ENCODE measurements at regions not wholly inside any gene's neighbourhood (a gene's known extent, or its start where the extent isn't known, plus 50 kb on each side); places are given as distances from the start of the nearest gene placed in this dataset.
A peak's percentile ranks its signal among the peaks of the same experiment; 100 is the strongest.
"Not testable (repeated sequence)": the region's sequence is repeated elsewhere in the genome, so short reads cannot be mapped to it uniquely, and the experiment has no call there.

DNA sequence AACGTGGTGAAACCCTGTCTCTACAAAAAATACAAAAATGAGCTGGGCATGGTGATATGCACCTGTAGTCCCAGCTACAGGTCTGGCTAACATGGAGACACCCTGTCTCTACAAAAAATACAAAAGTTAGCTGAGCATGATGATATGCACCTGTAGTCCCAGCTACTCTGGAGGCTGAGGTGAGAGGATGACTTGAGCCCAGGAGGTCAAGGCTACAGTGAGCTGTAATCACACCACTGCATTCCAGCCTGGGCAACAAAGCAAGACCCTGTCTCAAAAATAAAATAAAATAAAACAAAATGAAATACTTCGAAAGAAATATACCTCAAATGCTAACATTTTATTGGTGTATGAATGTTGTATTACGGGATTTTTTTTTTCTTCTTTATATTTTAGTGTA lies 107.6 kb upstream of the EGLN3 start:
- DNase-seq: no peak

DNA sequence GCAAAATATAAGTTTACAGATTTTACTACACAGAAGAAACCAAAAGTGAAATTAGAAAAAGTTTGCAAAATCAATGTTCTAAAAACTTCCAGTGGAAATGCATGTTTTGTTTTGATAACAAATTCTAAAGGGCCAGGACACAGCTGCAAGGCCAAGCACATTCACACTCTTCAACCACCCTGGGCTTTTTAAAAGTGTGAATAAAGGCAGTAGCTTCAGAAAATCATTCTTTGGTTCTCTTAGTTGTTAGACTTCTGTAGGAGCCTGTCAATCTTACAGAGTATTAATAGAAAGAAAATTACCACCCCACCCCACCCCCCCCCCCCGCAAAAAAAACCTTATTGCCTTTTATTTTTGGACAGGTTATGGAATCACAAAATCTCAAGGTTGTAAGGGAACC lies 105.2 kb upstream of the EGLN3 start:
- DNase-seq: no peak

GRCh38 chr14:34055157-34055950 lies 104.5 kb upstream of the EGLN3 start:
- DNase-seq: no peak

DNA sequence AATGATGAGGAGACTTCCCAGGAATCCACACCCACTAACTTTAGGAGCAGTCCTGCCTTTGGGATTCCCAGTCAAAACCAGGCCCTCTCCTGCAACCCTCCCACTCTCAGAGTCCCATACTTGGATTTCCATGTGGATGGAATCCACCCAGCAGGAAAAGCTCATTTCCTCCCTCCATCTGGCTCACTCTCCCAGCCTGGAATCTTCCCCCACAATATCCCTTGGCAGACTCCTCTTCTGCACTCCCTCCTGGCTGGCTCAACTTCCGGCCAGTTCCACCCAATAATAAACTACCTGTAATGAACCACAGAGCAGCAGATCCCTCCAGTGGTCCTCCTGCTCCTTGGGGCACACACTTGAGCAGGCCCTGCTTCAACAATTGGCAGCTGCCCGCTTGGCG lies 102.8 kb upstream of the EGLN3 start:
- no peak for DNase-seq

GRCh38 chr14:34052658-34053014 lies 101.8 kb upstream of the EGLN3 start:
- no peak for DNase-seq

- DNase-seq: no peak
Observed at GRCh38 chr14:34051966-34052657, 101.2 kb upstream of the EGLN3 start.

DNA sequence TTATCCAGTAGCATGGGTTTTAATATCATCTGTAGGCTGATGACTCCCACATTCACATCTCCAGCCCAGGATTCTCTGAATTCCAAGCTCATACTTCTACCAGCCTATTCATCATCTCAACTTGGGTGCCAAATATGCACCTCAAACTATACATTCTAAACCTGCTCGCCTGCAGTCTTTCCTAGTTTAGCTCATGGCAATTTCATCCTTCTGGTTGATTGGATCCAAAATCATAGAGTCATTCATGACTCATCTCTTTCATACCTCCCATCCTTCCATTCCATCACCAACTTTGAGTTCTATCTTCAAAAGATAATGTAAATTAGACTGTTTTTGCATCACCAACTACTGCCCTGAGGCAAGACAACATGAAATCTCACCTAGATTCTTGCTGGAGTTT lies 99.7 kb upstream of the EGLN3 start:
- DNase-seq: no peak

GRCh38 chr14:34049790-34050189 lies 98.9 kb upstream of the EGLN3 start:
- no peak for DNase-seq

- DNase-seq: not testable (repeated sequence)
Observed at GRCh38 chr14:34049187-34049586, 98.3 kb upstream of the EGLN3 start.

DNA sequence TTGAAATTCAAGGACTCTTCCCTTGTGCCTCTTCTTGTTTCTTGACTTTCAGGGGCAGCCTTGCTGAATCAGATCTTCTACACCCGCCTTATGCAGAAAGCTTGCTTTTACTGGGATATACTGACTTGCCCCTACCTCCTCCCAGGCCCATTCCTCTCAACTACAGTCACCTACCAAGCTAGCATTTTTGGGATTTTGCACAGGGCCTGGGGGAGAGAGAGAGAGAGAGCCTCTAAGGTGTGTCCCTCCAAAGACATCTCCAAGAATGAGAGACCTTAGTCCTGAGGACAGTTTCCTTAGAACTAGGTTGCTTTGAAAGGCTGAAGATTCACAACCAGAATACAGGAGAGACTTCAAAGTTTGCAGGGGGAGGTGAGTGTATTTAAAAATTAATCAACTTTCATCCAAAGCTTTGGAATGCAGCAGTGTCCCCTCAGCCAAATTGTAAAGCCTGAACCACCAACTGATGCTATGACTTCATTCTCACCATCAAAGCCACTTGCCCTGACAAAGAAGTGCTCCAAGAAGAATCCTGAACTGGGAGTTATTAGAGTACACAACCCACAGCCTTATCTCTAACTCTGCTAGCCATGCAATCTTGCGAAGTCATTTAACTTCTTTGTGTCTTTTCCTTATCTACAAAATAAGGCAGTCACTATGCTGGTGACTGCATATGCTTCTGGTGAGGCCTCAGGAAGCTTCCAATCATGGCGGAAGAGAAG lies 96.1 kb upstream of the EGLN3 start:
- DNase-seq: no peak

GRCh38 chr14:34044666-34045306 lies 93.9 kb upstream of the EGLN3 start:
- DNase-seq: no peak

DNA sequence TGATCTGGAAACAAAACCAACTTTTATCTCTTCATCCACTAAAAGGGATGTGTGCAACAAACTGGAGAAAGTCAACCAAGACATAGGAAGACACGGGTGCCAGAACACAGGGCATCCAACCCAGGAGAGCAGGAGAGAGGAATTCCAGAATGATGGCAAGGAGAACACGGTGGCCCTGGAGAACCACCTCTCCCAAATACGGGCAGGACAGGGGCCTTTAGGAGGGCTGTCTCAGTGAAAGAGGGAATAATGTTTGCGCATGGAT lies 93.4 kb upstream of the EGLN3 start:
- DNase-seq: no peak

DNA sequence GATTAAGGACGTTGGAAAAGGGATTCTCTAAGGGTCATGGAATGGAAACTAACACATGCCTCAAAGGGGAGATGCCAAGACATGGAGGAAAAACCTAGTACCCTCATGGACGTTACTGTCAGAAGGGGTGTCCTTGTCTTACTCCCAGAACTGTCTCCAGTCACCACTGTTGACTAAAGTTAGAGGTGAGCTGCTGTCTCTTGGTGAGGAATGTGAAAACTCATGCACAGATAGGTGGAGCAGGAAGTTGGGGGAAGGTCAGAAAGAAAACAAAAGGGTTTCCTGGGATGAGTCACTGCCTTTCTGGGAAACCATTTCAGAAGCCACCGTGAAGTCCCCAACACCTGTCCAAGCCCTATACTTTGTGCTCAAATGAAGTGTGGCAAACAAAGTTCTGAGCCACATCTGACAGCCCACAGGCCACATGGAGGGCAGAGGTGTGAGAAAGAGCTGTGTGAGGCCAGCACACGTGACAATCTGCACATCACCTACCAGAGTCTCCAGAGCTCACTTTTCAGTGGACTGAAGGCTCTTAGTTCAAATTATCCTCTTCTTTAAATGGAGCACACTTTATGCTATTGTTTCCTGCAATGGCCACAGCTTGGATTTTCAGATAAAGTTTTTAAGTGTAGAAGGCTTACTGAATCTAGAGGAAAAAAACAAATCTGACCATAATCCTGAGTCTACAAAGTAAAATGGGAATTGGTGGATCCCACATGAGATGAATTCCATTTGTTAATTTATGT lies 92.9 kb upstream of the EGLN3 start:
- peak; percentile 75 for DNase-seq

DNA sequence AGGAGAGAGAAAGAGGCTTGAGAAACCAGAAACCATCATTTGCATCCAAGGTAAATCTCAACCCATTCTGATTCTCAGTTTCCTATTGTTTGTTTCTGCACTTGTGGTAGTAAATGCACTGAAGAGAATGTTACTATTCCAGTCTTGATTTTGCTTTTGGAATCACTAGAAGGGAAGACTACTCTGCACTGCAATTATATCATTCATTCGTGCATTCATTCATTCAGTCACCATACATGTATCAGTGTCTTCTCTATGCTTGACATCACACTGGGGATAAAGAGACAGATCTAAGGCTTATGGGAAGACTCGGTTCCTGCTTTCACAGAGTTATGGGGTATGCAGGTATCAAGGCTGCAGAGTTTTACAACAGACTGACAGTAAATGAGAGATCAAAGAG lies 90.3 kb upstream of the EGLN3 start:
- no peak for DNase-seq

- no peak for DNase-seq
Observed at GRCh38 chr14:34040766-34041165, 89.9 kb upstream of the EGLN3 start.

- no peak for DNase-seq
Observed at GRCh38 chr14:34039428-34040047, 88.7 kb upstream of the EGLN3 start.

- peak; percentile 36 for DNase-seq
Observed at GRCh38 chr14:34038358-34039057, 87.6 kb upstream of the EGLN3 start.

DNA sequence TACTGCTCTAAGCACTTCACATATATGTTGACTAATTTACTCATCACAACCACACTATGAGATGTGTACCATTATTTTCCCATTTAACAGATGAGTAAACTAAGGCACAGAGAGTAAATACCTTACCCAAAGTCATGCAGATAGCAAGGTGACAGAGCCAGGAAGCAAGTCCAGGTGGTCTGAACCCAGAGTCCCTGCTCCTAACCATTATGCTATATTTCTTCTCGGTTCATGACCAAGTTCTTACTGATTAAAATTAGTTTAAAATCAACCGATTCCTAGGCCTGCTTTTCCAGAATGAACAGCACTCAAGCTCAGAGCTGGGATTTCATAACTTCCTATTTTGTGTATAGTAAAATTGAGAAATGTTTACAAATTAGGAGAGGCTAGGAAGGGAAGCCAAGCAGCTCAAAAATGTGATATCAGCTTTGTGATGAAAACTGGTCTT lies 85.5 kb upstream of the EGLN3 start:
- DNase-seq: no peak

DNA sequence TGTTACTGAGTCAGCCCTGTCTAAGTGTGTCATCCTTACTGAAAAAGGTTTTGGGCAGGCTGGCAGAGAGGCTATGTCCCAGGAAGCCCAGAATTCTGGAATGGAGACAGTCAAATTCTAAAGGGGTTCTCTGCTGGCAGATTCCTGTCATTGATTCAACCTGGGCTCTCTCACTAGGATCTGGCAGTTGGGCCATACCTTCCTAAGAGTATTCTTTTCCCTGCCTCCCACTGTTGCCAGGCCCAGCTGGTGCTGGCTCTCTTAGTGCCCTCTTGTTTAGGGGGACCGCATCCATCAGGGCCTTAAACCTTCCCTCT lies 85.0 kb upstream of the EGLN3 start:
- DNase-seq: no peak

DNA sequence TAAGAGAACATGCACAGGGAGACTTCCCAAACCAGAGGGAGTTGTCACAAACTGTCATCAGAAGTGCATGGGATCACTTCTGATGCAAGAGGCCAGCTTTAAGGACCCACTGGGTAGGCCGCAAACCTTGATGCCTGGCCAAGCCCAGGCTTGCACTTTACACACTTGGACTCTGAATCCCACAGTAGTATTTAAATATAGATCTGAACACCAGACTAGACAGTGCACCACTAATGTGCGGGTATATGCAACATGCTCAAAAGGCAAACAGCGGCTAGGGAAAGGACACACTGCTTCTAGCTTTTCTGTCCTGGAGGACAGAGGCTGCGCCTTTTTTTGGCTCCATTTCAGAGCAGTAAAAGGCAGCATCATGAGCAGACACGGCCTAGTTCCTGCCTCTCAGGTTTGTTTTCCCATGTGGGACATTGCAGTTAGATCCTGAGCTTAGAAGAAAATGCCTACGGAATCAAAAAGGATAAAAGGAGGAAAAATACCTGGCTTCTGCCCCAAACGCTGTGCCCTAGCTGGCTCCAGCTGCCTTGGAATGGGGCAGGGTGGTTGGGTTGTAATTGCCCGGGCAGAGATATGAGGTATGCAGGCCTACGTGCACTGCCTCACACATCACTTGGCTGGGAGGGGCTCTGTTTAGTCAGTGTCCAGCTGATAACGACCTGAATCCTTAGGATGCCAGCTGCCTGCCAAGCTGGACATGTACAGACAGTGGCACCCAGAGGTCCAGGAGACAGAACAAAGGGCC lies 84.5 kb upstream of the EGLN3 start:
- no peak for DNase-seq

DNA sequence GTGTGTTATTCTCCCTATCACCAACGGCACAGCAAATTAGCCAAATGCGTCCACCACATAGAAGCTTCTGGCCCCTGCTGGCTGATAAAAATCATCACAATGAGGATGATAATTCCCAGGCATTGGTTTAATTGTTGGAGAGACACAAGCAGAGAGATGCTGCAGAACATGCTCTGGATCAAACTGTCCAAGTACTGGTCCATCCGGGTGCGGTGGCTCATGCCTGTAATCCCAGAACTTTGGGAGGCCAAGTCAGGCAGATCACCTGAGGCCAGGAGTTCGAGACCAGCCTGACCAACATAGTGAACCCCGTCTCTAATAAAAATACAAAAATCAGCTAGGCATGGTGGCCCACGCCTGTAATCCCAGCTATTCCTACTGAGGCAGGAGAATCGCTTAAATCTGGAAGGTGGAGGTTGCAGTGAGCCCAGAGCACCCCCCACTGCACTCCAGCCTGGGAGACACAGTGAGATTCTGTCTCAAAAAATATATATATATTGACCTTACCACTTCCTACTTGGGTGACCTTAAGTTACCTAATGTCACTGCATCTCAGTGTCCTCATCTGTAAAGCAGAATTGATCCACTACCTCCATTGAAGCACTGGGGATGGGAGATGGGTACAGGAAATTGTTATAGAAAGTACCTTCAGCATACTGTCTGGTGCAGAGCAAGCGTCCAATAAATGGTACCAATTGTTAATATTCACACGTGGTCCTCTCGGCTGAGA lies 83.7 kb upstream of the EGLN3 start:
- no peak for DNase-seq

Measured in DMS153 (cell line).